Thymus (tissue), 11 donors: ENCODE measurements at regions not wholly inside any gene's neighbourhood (a gene's known extent, or its start where the extent isn't known, plus 50 kb on each side); places are given as distances from the start of the nearest gene placed in this dataset.
"Not testable (repeated sequence)": the region's sequence is repeated elsewhere in the genome, so short reads cannot be mapped to it uniquely, and the experiment has no call there.

ENCODE experiments used
- DNase-seq, 9 donors: peaks; one replicate each; pipeline ENCODE4 v3.0.0-alpha.2; 2013; ENCODE audit warnings: low spot score in 9 of 9, low read depth in 6 of 9, missing footprints in 1 of 9
- H3K27ac ChIP-seq, 2 donors: one replicate each; pipeline ENCODE4 v1.5.1; 2013; ENCODE audit warnings: control low read depth in 1 of 2, low read depth in 1 of 2, low read length in 1 of 2, mild to moderate bottlenecking in 1 of 2, moderate library complexity in 1 of 2
- H3K27me3 ChIP-seq, 2 donors: one replicate each; pipeline ENCODE4 v1.5.1; 2013; ENCODE audit warnings: low read length in 1 of 2; ENCODE audit not compliant: control insufficient read depth in 2 of 2, insufficient read depth in 1 of 2
- H3K36me3 ChIP-seq, 2 donors: one replicate each; pipeline ENCODE4 v1.5.1; 2013; ENCODE audit warnings: low read length in 1 of 2, mild to moderate bottlenecking in 1 of 2, moderate library complexity in 1 of 2; ENCODE audit not compliant: control insufficient read depth in 2 of 2, insufficient read depth in 2 of 2
- H3K4me1 ChIP-seq, 2 donors: one replicate each; pipeline ENCODE4 v1.5.1; 2013; ENCODE audit warnings: low read length in 2 of 2; ENCODE audit not compliant: control insufficient read depth in 2 of 2, insufficient read depth in 2 of 2
- H3K4me3 ChIP-seq, 2 donors: one replicate each; pipeline ENCODE4 v1.5.1; 2013; ENCODE audit warnings: low read length in 2 of 2, control low read depth in 1 of 2, mild to moderate bottlenecking in 1 of 2
- H3K9me3 ChIP-seq, 2 donors: one replicate each; pipeline ENCODE4 v1.5.1; 2013; ENCODE audit warnings: low read length in 1 of 2, mild to moderate bottlenecking in 1 of 2; ENCODE audit not compliant: control insufficient read depth in 2 of 2, insufficient read depth in 1 of 2
- WGBS: extraction: QIAGEN DNeasy Blood & Tissue Kit; methylation state at CpG from one replicate; pipeline ENCODE4 v1.1.7; 2013; 5-methylcytosine and 5-hydroxymethylcytosine counted together
- donor health status: healthy.

- Histone ChIP-seq H3K36me3 (no peaks in the 10 kb centered on the region), H3K4me3 (no peak overlapping the region), H3K27me3 (no peaks in the 10 kb centered on the region), H3K9me3 (no peaks in the 10 kb centered on the region), H3K4me1 (no peaks in the 10 kb centered on the region), H3K27ac (no peak overlapping the region)
- no peak for DNase-seq
- WGBS: 96% methylated on average over 2 of the region's 2 CpGs
Observed at GRCh38 chr5:163309914-163310313, 127.5 kb upstream of the CCNG1 start.

- Histone ChIP-seq H3K9me3 (no peaks in the 10 kb centered on the region), H3K4me1 (no peaks in the 10 kb centered on the region), H3K27ac (no peak overlapping the region), H3K4me3 (no peak overlapping the region), H3K27me3 (no peaks in the 10 kb centered on the region), H3K36me3 (no peaks in the 10 kb centered on the region)
- DNase-seq: no peak
- WGBS: 76% methylated on average over 1 of the region's 1 CpG
Observed at GRCh38 chr5:163310997-163311396, 126.4 kb upstream of the CCNG1 start.

GRCh38 chr5:163312598-163312997, 124.8 kb upstream of the CCNG1 start:
- no peak for DNase-seq
- H3K4me1 ChIP-seq: no peaks in the 10 kb centered on the region
- WGBS: 82% methylated on average over 2 of the region's 2 CpGs

GRCh38 chr5:163313049-163313448, 124.3 kb upstream of the CCNG1 start:
- H3K4me3 ChIP-seq, H3K27ac ChIP-seq, H3K4me1 ChIP-seq, H3K27me3 ChIP-seq, DNase-seq, H3K36me3 ChIP-seq, H3K9me3 ChIP-seq: not testable (repeated sequence)
- WGBS: 90% methylated on average over 7 of the region's 7 CpGs

More at GRCh38 chr5:163312598-163312997, 124.8 kb upstream of the CCNG1 start:
- Histone ChIP-seq H3K9me3 (no peaks in the 10 kb centered on the region), H3K27ac (no peak overlapping the region), H3K36me3 (no peaks in the 10 kb centered on the region), H3K27me3 (no peaks in the 10 kb centered on the region), H3K4me3 (no peak overlapping the region)

GRCh38 chr5:163316374-163316773, 121.0 kb upstream of the CCNG1 start:
- H3K9me3 ChIP-seq, H3K36me3 ChIP-seq, H3K4me1 ChIP-seq, H3K27me3 ChIP-seq, DNase-seq, H3K27ac ChIP-seq, H3K4me3 ChIP-seq: not testable (repeated sequence)
- 86% methylated on average over 6 of the region's 6 CpGs for WGBS

GRCh38 chr5:163318707-163319106, 118.7 kb upstream of the CCNG1 start:
- Histone ChIP-seq H3K27me3 (no peaks in the 10 kb centered on the region), H3K36me3 (no peaks in the 10 kb centered on the region), H3K4me1 (no peaks in the 10 kb centered on the region), H3K9me3 (peaks cover 0 to 3% of the 10 kb centered on the region in 2 donors), H3K27ac (no peak overlapping the region), H3K4me3 (no peak overlapping the region)
- no peak for DNase-seq
- 96% methylated on average over 14 of the region's 14 CpGs for WGBS

GRCh38 chr5:163321511-163321910, 115.9 kb upstream of the CCNG1 start:
- Histone ChIP-seq H3K27me3 (no peaks in the 10 kb centered on the region), H3K4me1 (no peaks in the 10 kb centered on the region), H3K27ac (no peak overlapping the region), H3K4me3 (no peak overlapping the region), H3K9me3 (peaks cover 0 to 3% of the 10 kb centered on the region in 2 donors), H3K36me3 (no peaks in the 10 kb centered on the region)
- 93% methylated on average over 2 of the region's 2 CpGs for WGBS
- no peak for DNase-seq

- Histone ChIP-seq H3K27me3 (no peaks in the 10 kb centered on the region), H3K36me3 (no peaks in the 10 kb centered on the region), H3K9me3 (no peaks in the 10 kb centered on the region), H3K4me3 (no peak overlapping the region), H3K4me1 (no peaks in the 10 kb centered on the region), H3K27ac (no peak overlapping the region)
- DNase-seq: no peak
- 81% methylated on average over 9 of the region's 9 CpGs for WGBS
Observed at GRCh38 chr5:163330723-163331668, 106.4 kb upstream of the CCNG1 start.

GRCh38 chr5:163336074-163336473, 101.3 kb upstream of the CCNG1 start:
- WGBS: 75% methylated on average over 5 of the region's 5 CpGs

More at GRCh38 chr5:163336074-163336473, 101.3 kb upstream of the CCNG1 start:
- H3K27me3 ChIP-seq, H3K36me3 ChIP-seq, H3K4me3 ChIP-seq, H3K27ac ChIP-seq, DNase-seq, H3K4me1 ChIP-seq, H3K9me3 ChIP-seq: not testable (repeated sequence)
